ENCODE measurements at regions not wholly inside any gene's neighbourhood (a gene's known extent, or its start where the extent isn't known, plus 50 kb on each side); places are given as distances from the start of the nearest gene placed in this dataset.

GRCh38 chr11:134512061-134512460 is 100.0 kb upstream of the B3GAT1 start:
- intact Hi-C loops (cut with micrococcal nuclease; ENCODE audit: unreplicated experiment): no loop called here

GRCh38 chr11:134511255-134511654 is 99.2 kb upstream of the B3GAT1 start:
- H3K27me3 ChIP-seq (ENCODE audit: insufficient read depth, low read depth): peaks cover 100% of the 10 kb centered on the region
- no peak overlapping the region for H3K4me2 ChIP-seq
- no peak overlapping the region for H2AFZ ChIP-seq
- H3K4me3 ChIP-seq: no peak overlapping the region
- ChIA-PET CTCF (no interaction called here), POLR2A (ENCODE audit: unreplicated experiment) (no interaction called here)
- H3K4me1 ChIP-seq (replicated peaks; ENCODE audit: insufficient read depth): no peaks in the 10 kb centered on the region
- no peaks in the 10 kb centered on the region for H3K9me2 ChIP-seq (ENCODE audit: insufficient read depth)
- intact Hi-C loops (cut with micrococcal nuclease; ENCODE audit: unreplicated experiment): no loop called here
- no peaks in the 10 kb centered on the region for H3F3A ChIP-seq (ENCODE audit: insufficient read depth, low read depth)
- no peaks in the 10 kb centered on the region for H3K79me2 ChIP-seq (ENCODE audit: low read depth)
- no peaks in the 10 kb centered on the region for H4K20me1 ChIP-seq (ENCODE audit: insufficient read depth)
- H3K9me3 ChIP-seq (ENCODE audit: insufficient read depth, low read depth): no peaks in the 10 kb centered on the region
- H3K27ac ChIP-seq: no peak overlapping the region
- no peaks in the 10 kb centered on the region for H3K36me3 ChIP-seq (ENCODE audit: low read depth)
- no TSS peak for BruUV-seq (replicated peaks)
- TF ChIP-seq EZH2 (IDR thresholded peaks at IDR 0.05; ENCODE audit: low read depth) (no peak), CTCF (conservative IDR thresholded peaks at IDR 0.05) (no peak)
- no peak for DNase-seq

More at GRCh38 chr11:134512061-134512460, 100.0 kb upstream of the B3GAT1 start:
- Histone ChIP-seq H3K27me3 (ENCODE audit: insufficient read depth, low read depth) (peaks cover 100% of the 10 kb centered on the region), H3K36me3 (ENCODE audit: low read depth) (no peaks in the 10 kb centered on the region), H3K27ac (no peak overlapping the region), H2AFZ (no peak overlapping the region), H3F3A (ENCODE audit: insufficient read depth, low read depth) (no peaks in the 10 kb centered on the region), H3K4me3 (no peak overlapping the region), H3K9me2 (ENCODE audit: insufficient read depth) (no peaks in the 10 kb centered on the region), H3K4me1 (replicated peaks; ENCODE audit: insufficient read depth) (no peaks in the 10 kb centered on the region), H4K20me1 (ENCODE audit: insufficient read depth) (no peaks in the 10 kb centered on the region), H3K79me2 (ENCODE audit: low read depth) (no peaks in the 10 kb centered on the region), H3K4me2 (no peak overlapping the region), H3K9me3 (ENCODE audit: insufficient read depth, low read depth) (no peaks in the 10 kb centered on the region)
- POLR2A ChIA-PET (ENCODE audit: unreplicated experiment): no interaction called here
- no peak for TF ChIP-seq CTCF (conservative IDR thresholded peaks at IDR 0.05)
- no peak for TF ChIP-seq EZH2 (IDR thresholded peaks at IDR 0.05; ENCODE audit: low read depth)
- no peak for DNase-seq
- no TSS peak for BruUV-seq (replicated peaks)
- CTCF ChIA-PET: no interaction called here

- ChIA-PET CTCF (no interaction called here), POLR2A (ENCODE audit: unreplicated experiment) (no interaction called here)
- no TSS peak for BruUV-seq (replicated peaks)
Measured at GRCh38 chr11:134510233-134511040, 98.4 kb upstream of the B3GAT1 start.

More at GRCh38 chr11:134510233-134511040, 98.4 kb upstream of the B3GAT1 start:
- TF ChIP-seq CTCF (conservative IDR thresholded peaks at IDR 0.05) (no peak), EZH2 (IDR thresholded peaks at IDR 0.05; ENCODE audit: low read depth) (no peak)
- Histone ChIP-seq H4K20me1 (ENCODE audit: insufficient read depth) (no peaks in the 10 kb centered on the region), H3K36me3 (ENCODE audit: low read depth) (no peaks in the 10 kb centered on the region), H3K4me3 (no peak overlapping the region), H3K79me2 (ENCODE audit: low read depth) (no peaks in the 10 kb centered on the region), H3K27me3 (ENCODE audit: insufficient read depth, low read depth) (peaks cover 100% of the 10 kb centered on the region), H3F3A (ENCODE audit: insufficient read depth, low read depth) (no peaks in the 10 kb centered on the region), H3K27ac (no peak overlapping the region), H3K4me2 (no peak overlapping the region), H2AFZ (no peak overlapping the region), H3K9me2 (ENCODE audit: insufficient read depth) (no peaks in the 10 kb centered on the region), H3K9me3 (ENCODE audit: insufficient read depth, low read depth) (no peaks in the 10 kb centered on the region), H3K4me1 (replicated peaks; ENCODE audit: insufficient read depth) (no peaks in the 10 kb centered on the region)
- DNase-seq: no peak
- intact Hi-C loops (cut with micrococcal nuclease; ENCODE audit: unreplicated experiment): no loop called here
